DND-41 (cell line): ENCODE measurements at regions not wholly inside any gene's neighbourhood (a gene's known extent, or its start where the extent isn't known, plus 50 kb on each side); places are given as distances from the start of the nearest gene placed in this dataset.

Experiments
- CTCF ChIP-seq: IDR thresholded peaks from 2 replicates; pipeline ENCODE4 v1.5.1; 2012; ENCODE audit warnings: borderline replicate concordance, low read length, moderate library complexity, mild to moderate bottlenecking; ENCODE audit not compliant: poor library complexity, severe bottlenecking; ENCODE audit errors: extremely low read depth
- EZH2 ChIP-seq: IDR thresholded peaks from 3 replicates; pipeline ENCODE4 v1.6.1; 2012; ENCODE audit warnings: borderline replicate concordance, low read depth, mild to moderate bottlenecking, moderate library complexity, low read length, inconsistent platforms; ENCODE audit not compliant: severe bottlenecking

- no peak for TF ChIP-seq CTCF
- TF ChIP-seq EZH2, result no peak
Observed at GRCh38 chr6:92166666-92167065, 1252.7 kb downstream of the EPHA7 start.
